ENCODE measurements at regions not wholly inside any gene's neighbourhood (a gene's known extent, or its start where the extent isn't known, plus 50 kb on each side); places are given as distances from the start of the nearest gene placed in this dataset.

GRCh38 chr16:64236316-64236715 is 885.5 kb downstream of the CDH11 start:
- no peaks in the 10 kb centered on the region for H3K36me3 ChIP-seq (ENCODE audit: control insufficient read depth, insufficient read depth, low read length)
- no peaks in the 10 kb centered on the region for H3K27me3 ChIP-seq (ENCODE audit: control insufficient read depth, insufficient read depth, low read length)
- H3K27ac Mint-ChIP-seq, result no peak overlapping the region
- no peaks in the 10 kb centered on the region for H3K4me1 Mint-ChIP-seq
- peaks cover 7 to 11% of the 10 kb centered on the region in 2 donors for H3K9me3 Mint-ChIP-seq
- H3K27me3 Mint-ChIP-seq (ENCODE audit: low read depth in 2 of 2), result no peaks in the 10 kb centered on the region
- intact Hi-C loops (cut with micrococcal nuclease), result no loop called here
- H3K36me3 Mint-ChIP-seq, result no peaks in the 10 kb centered on the region
- no peak overlapping the region for H3K4me3 ChIP-seq (ENCODE audit: low read length)
- no peaks in the 10 kb centered on the region for H3K4me1 ChIP-seq (ENCODE audit: control insufficient read depth, insufficient read depth, low read length)
- no peak for ATAC-seq
- peaks cover 10% of the 10 kb centered on the region for H3K9me3 ChIP-seq (ENCODE audit: control insufficient read depth, insufficient read depth, low read length)
- H3K4me3 Mint-ChIP-seq, result no peak overlapping the region
- DNase-seq, result no peak
- H3K27ac ChIP-seq (ENCODE audit: low read length), result no peak overlapping the region
- WGBS (ENCODE audit: insufficient coverage), result 100% methylated on average over 1 of the region's 3 CpGs
- TF ChIP-seq CTCF (IDR thresholded peaks at IDR 0.05), result no peak

GRCh38 chr16:64234200-64234599 is 887.7 kb downstream of the CDH11 start:
- Histone ChIP-seq H3K27me3 (ENCODE audit: control insufficient read depth, insufficient read depth, low read length) (no peaks in the 10 kb centered on the region), H3K36me3 (ENCODE audit: control insufficient read depth, insufficient read depth, low read length) (no peaks in the 10 kb centered on the region), H3K4me3 (ENCODE audit: low read length) (no peak overlapping the region), H3K9me3 (ENCODE audit: control insufficient read depth, insufficient read depth, low read length) (peaks cover 10% of the 10 kb centered on the region), H3K4me1 (ENCODE audit: control insufficient read depth, insufficient read depth, low read length) (no peaks in the 10 kb centered on the region), H3K27ac (ENCODE audit: low read length) (no peak overlapping the region)
- Mint-ChIP-seq H3K36me3 (no peaks in the 10 kb centered on the region), H3K9me3 (peaks cover 4 to 11% of the 10 kb centered on the region in 2 donors), H3K4me3 (no peak overlapping the region), H3K27ac (no peak overlapping the region), H3K4me1 (no peaks in the 10 kb centered on the region), H3K27me3 (ENCODE audit: low read depth in 2 of 2) (no peaks in the 10 kb centered on the region)
- WGBS (ENCODE audit: insufficient coverage), result 76% methylated on average over 3 of the region's 3 CpGs
- ATAC-seq, result no peak
- no peak for DNase-seq
- TF ChIP-seq CTCF (IDR thresholded peaks at IDR 0.05), result no peak
- intact Hi-C loops (cut with micrococcal nuclease), result no loop called here

- DNase-seq, result no peak
These were observed 896.2 kb downstream of the CDH11 start for GRCh38 chr16:64225696-64226095.

More at GRCh38 chr16:64225696-64226095, 896.2 kb downstream of the CDH11 start:
- Histone ChIP-seq H3K4me1 (ENCODE audit: control insufficient read depth, insufficient read depth, low read length) (no peaks in the 10 kb centered on the region), H3K27ac (ENCODE audit: low read length) (no peak overlapping the region), H3K4me3 (ENCODE audit: low read length) (no peak overlapping the region), H3K9me3 (ENCODE audit: control insufficient read depth, insufficient read depth, low read length) (peaks cover 2% of the 10 kb centered on the region), H3K27me3 (ENCODE audit: control insufficient read depth, insufficient read depth, low read length) (no peaks in the 10 kb centered on the region), H3K36me3 (ENCODE audit: control insufficient read depth, insufficient read depth, low read length) (no peaks in the 10 kb centered on the region)
- Mint-ChIP-seq H3K27ac (no peak overlapping the region), H3K4me1 (no peaks in the 10 kb centered on the region), H3K27me3 (ENCODE audit: low read depth in 2 of 2) (no peaks in the 10 kb centered on the region), H3K4me3 (no peak overlapping the region), H3K9me3 (peaks cover 15 to 24% of the 10 kb centered on the region in 2 donors), H3K36me3 (peaks cover 5% of the 10 kb centered on the region)
- intact Hi-C loops (cut with micrococcal nuclease), result no loop called here
- WGBS (ENCODE audit: insufficient coverage), result no CpG with 5 or more reads among the region's 2 CpGs
- no peak for TF ChIP-seq CTCF (IDR thresholded peaks at IDR 0.05)
- no peak for ATAC-seq

All from natural killer cell (primary cell).